Neuronal stem cell (in vitro differentiated cells): ENCODE measurements at regions not wholly inside any gene's neighbourhood (a gene's known extent, or its start where the extent isn't known, plus 50 kb on each side); places are given as distances from the start of the nearest gene placed in this dataset.
A peak's percentile ranks its signal among the peaks of the same experiment; 100 is the strongest.

ENCODE experiments used
- DNase-seq: peaks from one replicate; pipeline ENCODE4 v3.0.0-alpha.2; 2013; ENCODE audit warnings: low spot score
- H2AFZ ChIP-seq: one replicate; pipeline ENCODE4 v1.6.1; 2013; ENCODE audit warnings: mild to moderate bottlenecking, low read length, inconsistent platforms
- H2AK5ac ChIP-seq: 2 replicates; pipeline ENCODE4 v1.6.1; 2013; ENCODE audit warnings: low read depth, mild to moderate bottlenecking, inconsistent platforms, low read length, moderate library complexity, mixed read lengths
- H2BK120ac ChIP-seq: 2 replicates; pipeline ENCODE4 v1.6.1; 2013; ENCODE audit warnings: low read depth, mild to moderate bottlenecking, inconsistent platforms, low read length, moderate library complexity, mixed read lengths
- H2BK12ac ChIP-seq: one replicate; pipeline ENCODE4 v1.6.1; 2013; ENCODE audit warnings: low read length, inconsistent platforms
- H2BK15ac ChIP-seq: 2 replicates; pipeline ENCODE4 v1.6.1; 2013; ENCODE audit warnings: mild to moderate bottlenecking, low read length, inconsistent platforms, mixed read lengths
- H2BK5ac ChIP-seq: one replicate; pipeline ENCODE4 v1.6.1; 2013; ENCODE audit warnings: inconsistent platforms, mild to moderate bottlenecking, low read length, moderate library complexity
- H3K14ac ChIP-seq: one replicate; pipeline ENCODE4 v1.6.1; 2013; ENCODE audit warnings: low read length, inconsistent platforms
- H3K18ac ChIP-seq: 2 replicates; pipeline ENCODE4 v1.6.1; 2013; ENCODE audit warnings: low read length, inconsistent platforms
- H3K23ac ChIP-seq: 2 replicates; pipeline ENCODE4 v1.6.1; 2013; ENCODE audit warnings: low read depth, mild to moderate bottlenecking, mixed read lengths, low read length, inconsistent platforms; ENCODE audit not compliant: poor library complexity
- H3K27ac ChIP-seq: replicated peaks from 3 replicates; pipeline ENCODE4 v1.5.1; 2013; ENCODE audit warnings: low read length, inconsistent platforms
- H3K27me3 ChIP-seq, 3 experiments: 2 replicates each; pipeline ENCODE4 v1.6.1; 2013; ENCODE audit warnings: low read length in 3 of 3, mild to moderate bottlenecking in 2 of 3, inconsistent platforms in 1 of 3, low read depth in 1 of 3, mixed read lengths in 1 of 3, moderate library complexity in 1 of 3; ENCODE audit not compliant: control insufficient read depth in 3 of 3, insufficient read depth in 3 of 3
- H3K36me3 ChIP-seq, 2 donors: replicated peaks in 1 of 2; 2 replicates each; pipeline ENCODE4 v1.6.1; 2013; ENCODE audit warnings: low read length in 2 of 2; ENCODE audit not compliant: control insufficient read depth in 2 of 2, insufficient read depth in 2 of 2
- H3K4ac ChIP-seq: 2 replicates; pipeline ENCODE4 v1.6.1; 2013; ENCODE audit warnings: inconsistent platforms, mild to moderate bottlenecking, low read length, moderate library complexity
- H3K4me1 ChIP-seq, 2 donors: 1 replicate in 1 of 2; 2 replicates in 1 of 2; pipeline ENCODE4 v1.6.1; 2013; ENCODE audit warnings: low read length in 2 of 2, low read depth in 1 of 2; ENCODE audit not compliant: control insufficient read depth in 2 of 2, insufficient read depth in 1 of 2
- H3K4me2 ChIP-seq: one replicate; pipeline ENCODE4 v1.6.1; 2013; ENCODE audit warnings: mild to moderate bottlenecking, low read length, inconsistent platforms; ENCODE audit not compliant: insufficient read depth, poor library complexity, severe bottlenecking
- H3K4me3 ChIP-seq, 2 donors: 2 replicates each; pipeline ENCODE4 v1.5.1; 2013; ENCODE audit warnings: low read length in 2 of 2, mild to moderate bottlenecking in 2 of 2, inconsistent platforms in 1 of 2, moderate library complexity in 1 of 2
- H3K79me1 ChIP-seq: one replicate; pipeline ENCODE4 v1.6.1; 2013; ENCODE audit warnings: low read depth, mild to moderate bottlenecking, inconsistent platforms, low read length, moderate library complexity
- H3K9ac ChIP-seq: one replicate; pipeline ENCODE4 v1.6.1; 2013; ENCODE audit warnings: mild to moderate bottlenecking, low read depth, low read length, inconsistent platforms; ENCODE audit not compliant: poor library complexity
- H3K9me3 ChIP-seq, 2 donors: replicated peaks in 1 of 2; 2 replicates each; pipeline versions ENCODE3 to v1.6.1; 2013; ENCODE audit warnings: low read length in 2 of 2, mild to moderate bottlenecking in 2 of 2, inconsistent platforms in 1 of 2, low read depth in 1 of 2, mixed read lengths in 1 of 2, moderate library complexity in 1 of 2; ENCODE audit not compliant: control insufficient read depth in 2 of 2, insufficient read depth in 1 of 2
- H4K8ac ChIP-seq: one replicate; pipeline ENCODE4 v1.6.1; 2013; ENCODE audit warnings: low read depth, mild to moderate bottlenecking, inconsistent platforms, low read length, moderate library complexity
- H4K91ac ChIP-seq: one replicate; pipeline ENCODE4 v1.6.1; 2013; ENCODE audit warnings: low read length, low read depth, mild to moderate bottlenecking, inconsistent platforms; ENCODE audit not compliant: poor library complexity
- WGBS, 2 donors: extraction: QIAGEN DNeasy Blood & Tissue Kit; methylation state at CpG; one replicate each; pipeline ENCODE4 v1.1.7; 2013; ENCODE audit warnings: missing lambda C conversion rate in 2 of 2, mixed read lengths in 1 of 2; ENCODE audit not compliant: insufficient read length in 2 of 2, insufficient replicate concordance in 1 of 2; ENCODE audit errors: extremely low coverage in 2 of 2; 5-methylcytosine and 5-hydroxymethylcytosine counted together

DNA sequence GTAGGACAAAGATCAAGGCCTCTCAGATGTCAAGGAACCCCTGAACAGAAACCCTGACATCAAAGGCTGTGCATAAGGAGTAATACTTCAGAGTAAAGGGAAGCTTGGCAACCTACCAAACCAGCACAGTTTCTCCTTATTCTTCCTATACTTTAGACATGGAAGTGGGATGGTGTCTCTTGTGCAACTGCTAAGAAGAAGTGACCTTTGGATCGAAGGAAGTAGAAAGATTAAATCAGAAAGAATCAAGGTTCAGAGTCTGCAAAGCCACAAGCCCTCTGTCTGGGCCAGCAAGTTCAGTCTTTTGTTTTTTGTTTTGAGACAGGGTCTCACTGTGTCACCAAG, 66.2 kb upstream of the SLC39A10 start:
- DNase-seq = no peak
- Histone ChIP-seq H3K9me3 (no peaks in the 10 kb centered on the region), H3K18ac (peak overlapping the region; percentile 48), H2AFZ (no peak overlapping the region), H3K14ac (no peak overlapping the region), H2BK120ac (no peak overlapping the region), H3K9ac (no peak overlapping the region), H2AK5ac (no peak overlapping the region), H3K27me3 (no peaks in the 10 kb centered on the region), H4K8ac (peak overlapping the region; percentile 17), H4K91ac (no peak overlapping the region), H3K4me3 (no peak overlapping the region), H2BK5ac (no peak overlapping the region), H2BK15ac (no peak overlapping the region), H3K4me1 (peaks cover 0 to 3% of the 10 kb centered on the region in 2 donors), H3K4me2 (no peak overlapping the region), H3K27ac (no peak overlapping the region), H3K79me1 (no peaks in the 10 kb centered on the region), H2BK12ac (no peak overlapping the region), H3K23ac (peak overlapping the region; percentile 55), H3K36me3 (no peaks in the 10 kb centered on the region), H3K4ac (no peak overlapping the region)
- WGBS, 2 donors = no CpG with 5 or more reads among the region's 1 CpG

DNA sequence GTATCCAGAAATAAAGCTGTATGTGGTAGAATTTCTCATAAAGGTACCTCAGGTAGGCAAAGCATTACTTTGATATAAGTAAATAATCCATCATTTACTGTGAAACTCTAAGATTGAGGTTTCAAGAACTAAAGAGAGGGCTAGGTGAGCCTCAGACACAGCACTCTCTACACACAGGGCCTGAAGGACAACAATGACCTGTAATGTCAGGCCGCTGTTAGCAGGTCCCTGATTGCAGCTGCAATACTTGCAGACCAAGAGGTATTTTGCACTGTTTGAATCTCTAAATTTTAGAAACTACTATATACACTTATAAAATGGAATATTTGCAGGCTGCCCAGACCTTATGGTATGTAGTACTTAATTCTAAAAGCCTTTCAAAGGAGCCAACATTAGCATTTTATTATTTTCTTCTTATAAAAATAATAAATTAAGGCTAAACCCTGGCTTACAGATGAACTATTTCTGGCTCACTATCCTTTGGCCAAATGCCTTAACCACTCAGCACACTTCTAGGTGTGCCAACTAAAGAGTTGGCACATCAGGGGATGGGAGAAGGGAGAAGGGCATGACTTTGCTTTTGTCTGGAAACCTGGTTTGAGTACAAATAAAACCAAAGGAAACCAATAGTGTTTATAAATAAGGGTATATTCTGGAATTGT, 66.7 kb upstream of the SLC39A10 start:
- no peak overlapping the region for H3K27ac ChIP-seq
- H2BK120ac ChIP-seq = no peak overlapping the region
- no peak overlapping the region for H3K9ac ChIP-seq
- DNase-seq = no peak
- H3K27me3 ChIP-seq = no peaks in the 10 kb centered on the region
- no peaks in the 10 kb centered on the region for H3K79me1 ChIP-seq
- H3K36me3 ChIP-seq = no peaks in the 10 kb centered on the region
- H3K4ac ChIP-seq = no peak overlapping the region
- no peak overlapping the region for H2BK15ac ChIP-seq
- H2BK5ac ChIP-seq = no peak overlapping the region
- H3K9me3 ChIP-seq = no peaks in the 10 kb centered on the region
- H3K4me1 ChIP-seq = peaks cover 0 to 3% of the 10 kb centered on the region in 2 donors
- no peak overlapping the region for H2BK12ac ChIP-seq
- H3K18ac ChIP-seq = no peak overlapping the region
- WGBS, 2 donors = no CpG with 5 or more reads among the region's 1 CpG
- no peak overlapping the region for H4K8ac ChIP-seq
- no peak overlapping the region for H3K4me3 ChIP-seq
- H3K14ac ChIP-seq = no peak overlapping the region
- H4K91ac ChIP-seq = no peak overlapping the region
- no peak overlapping the region for H2AK5ac ChIP-seq
- H3K4me2 ChIP-seq = no peak overlapping the region
- no peak overlapping the region for H3K23ac ChIP-seq
- H2AFZ ChIP-seq = no peak overlapping the region

DNA sequence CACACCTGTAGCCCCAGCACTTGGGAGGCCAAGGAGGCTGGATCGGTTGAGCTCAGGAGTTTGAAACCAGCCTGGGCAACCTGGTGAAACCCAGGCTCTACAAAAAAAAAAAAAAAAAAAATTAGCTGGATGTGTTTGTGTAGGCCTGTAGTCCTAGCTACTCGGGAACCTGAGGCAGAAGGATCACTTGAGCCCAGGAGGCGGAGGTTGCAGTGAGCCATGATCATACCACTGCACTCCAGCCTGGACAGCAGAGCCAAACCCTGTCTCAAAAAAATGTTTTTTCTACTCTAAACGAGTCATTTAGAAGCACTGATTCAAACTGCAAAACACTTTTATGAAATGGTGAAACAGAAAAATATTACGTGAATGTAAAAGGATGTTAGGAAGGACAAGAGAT, 69.1 kb upstream of the SLC39A10 start:
- no peak overlapping the region for H3K4me3 ChIP-seq
- no peak overlapping the region for H2AFZ ChIP-seq
- no peak overlapping the region for H3K4ac ChIP-seq
- no peak overlapping the region for H3K27ac ChIP-seq
- no peaks in the 10 kb centered on the region for H3K27me3 ChIP-seq
- H3K23ac ChIP-seq = no peak overlapping the region
- H3K4me2 ChIP-seq = no peak overlapping the region
- H3K14ac ChIP-seq = no peak overlapping the region
- no peak overlapping the region for H3K18ac ChIP-seq
- H2AK5ac ChIP-seq = no peak overlapping the region
- H2BK15ac ChIP-seq = no peak overlapping the region
- no peaks in the 10 kb centered on the region for H3K79me1 ChIP-seq
- no peak overlapping the region for H3K9ac ChIP-seq
- no CpG with 5 or more reads among the region's 5 CpGs for WGBS, 2 donors
- no peaks in the 10 kb centered on the region for H3K9me3 ChIP-seq
- no peak overlapping the region for H4K8ac ChIP-seq
- H3K4me1 ChIP-seq = peaks cover 0 to 3% of the 10 kb centered on the region in 2 donors
- no peak for DNase-seq
- no peak overlapping the region for H2BK5ac ChIP-seq
- no peaks in the 10 kb centered on the region for H3K36me3 ChIP-seq
- no peak overlapping the region for H2BK12ac ChIP-seq
- H4K91ac ChIP-seq = no peak overlapping the region
- H2BK120ac ChIP-seq = no peak overlapping the region

DNA sequence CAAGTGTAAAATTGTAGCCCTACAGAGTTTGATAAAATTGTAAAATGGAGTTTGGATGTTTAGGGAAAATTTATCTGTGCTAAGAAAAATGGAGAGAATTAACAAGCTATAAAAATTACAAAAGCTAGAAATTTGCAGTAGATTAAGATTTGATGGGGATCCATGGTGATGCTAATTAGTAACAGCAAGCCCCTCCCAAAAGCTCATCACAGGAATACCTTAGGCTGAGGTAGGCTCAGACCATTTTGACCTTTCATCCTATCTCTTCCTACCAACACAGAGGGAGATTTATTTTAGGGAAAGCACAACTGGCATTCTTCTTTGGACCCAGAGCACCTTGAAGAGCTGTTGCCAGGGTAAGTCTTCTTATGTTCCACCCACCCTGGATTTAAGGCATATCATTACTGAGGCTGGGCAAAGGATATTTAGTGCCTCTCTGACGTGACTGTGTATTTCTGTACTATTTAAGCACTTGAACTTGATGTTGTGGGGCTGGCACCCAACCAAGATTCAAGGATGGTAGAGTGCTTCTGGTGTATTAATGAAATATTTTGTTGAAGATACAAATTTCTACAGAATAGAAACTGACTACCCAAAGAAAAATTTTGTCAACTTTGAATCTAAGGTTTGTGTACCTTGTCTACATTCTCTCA, 70.8 kb upstream of the SLC39A10 start:
- no peak overlapping the region for H4K8ac ChIP-seq
- no peak overlapping the region for H2AFZ ChIP-seq
- no peak overlapping the region for H2AK5ac ChIP-seq
- no peak for DNase-seq
- H3K18ac ChIP-seq = no peak overlapping the region
- H3K4ac ChIP-seq = no peak overlapping the region
- H3K36me3 ChIP-seq = no peaks in the 10 kb centered on the region
- H3K9me3 ChIP-seq = no peaks in the 10 kb centered on the region
- no peak overlapping the region for H3K4me2 ChIP-seq
- H3K23ac ChIP-seq = no peak overlapping the region
- H3K4me1 ChIP-seq = no peaks in the 10 kb centered on the region
- H2BK120ac ChIP-seq = no peak overlapping the region
- no peaks in the 10 kb centered on the region for H3K79me1 ChIP-seq
- H2BK15ac ChIP-seq = no peak overlapping the region
- H3K27ac ChIP-seq = no peak overlapping the region
- WGBS, 2 donors = no CpG with 5 or more reads among the region's 1 CpG
- H2BK12ac ChIP-seq = no peak overlapping the region
- H3K4me3 ChIP-seq = no peak overlapping the region
- H4K91ac ChIP-seq = no peak overlapping the region
- H3K27me3 ChIP-seq = no peaks in the 10 kb centered on the region
- H2BK5ac ChIP-seq = no peak overlapping the region
- H3K14ac ChIP-seq = no peak overlapping the region
- no peak overlapping the region for H3K9ac ChIP-seq
